HCT116 (cell line): ENCODE measurements at regions not wholly inside any gene's neighbourhood (a gene's known extent, or its start where the extent isn't known, plus 50 kb on each side); places are given as distances from the start of the nearest gene placed in this dataset.

Experiments
- CTCF ChIP-seq, 3 experiments: fragments of 200-600 bp in 1 of 3; sonication (generic) in 1 of 3; IDR thresholded peaks in 2 of 3; conservative IDR thresholded peaks in 1 of 3; 2 replicates each; pipeline ENCODE4 v1.5.1; 2012 to 2017; ENCODE audit warnings: low read depth in 2 of 3, low read length in 2 of 3, antibody characterized with exemption in 1 of 3, borderline replicate concordance in 1 of 3, control low read depth in 1 of 3, mild to moderate bottlenecking in 1 of 3, mixed read lengths in 1 of 3, mixed run types in 1 of 3, moderate library complexity in 1 of 3; ENCODE audit not compliant: insufficient read depth in 1 of 3
- POLR2A ChIP-seq: IDR thresholded peaks from 2 replicates; pipeline ENCODE4 v1.7.0; 2011; ENCODE audit warnings: borderline replicate concordance; ENCODE audit not compliant: insufficient read depth, insufficient read length; ENCODE audit errors: extremely low read depth
- ZNF274 ChIP-seq: fragments of 200-500 bp; sonication (Bioruptor generic); IDR thresholded peaks from 2 replicates; pipeline ENCODE4 v1.6.1; 2014; ENCODE audit warnings: mild to moderate bottlenecking, low read depth, low read length, inconsistent platforms

DNA sequence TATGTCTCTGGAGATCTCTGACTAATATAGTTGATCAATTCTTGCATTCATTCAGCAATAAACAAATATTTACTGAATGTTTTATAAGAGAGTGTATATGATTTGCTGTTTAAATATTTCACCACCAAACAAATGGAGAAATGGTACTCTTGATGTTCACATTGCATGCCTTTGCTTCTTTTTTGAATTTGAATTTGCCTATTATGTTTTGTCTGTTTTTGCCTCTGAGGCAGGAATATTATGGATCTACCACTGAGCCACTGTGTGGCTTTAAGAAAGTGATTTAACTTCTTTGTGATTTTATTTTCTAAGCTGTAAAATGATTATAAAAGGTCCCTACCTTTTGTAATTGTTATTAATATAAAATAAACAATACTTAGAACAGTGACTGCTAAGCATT, 345.0 kb downstream of the DOK5 start:
- TF ChIP-seq POLR2A = no peak
- TF ChIP-seq ZNF274 = no peak
- TF ChIP-seq CTCF (IDR thresholded peaks at IDR 0.05 in 2 of 3, conservative IDR thresholded peaks at IDR 0.05 in 1 of 3; ENCODE audit: borderline replicate concordance in 1 of 3, insufficient read depth in 1 of 3, low read depth in 2 of 3, low read length in 2 of 3) = no peak
